Cardiac muscle cell (in vitro differentiated cells and primary cell): ENCODE measurements at regions not wholly inside any gene's neighbourhood (a gene's known extent, or its start where the extent isn't known, plus 50 kb on each side); places are given as distances from the start of the nearest gene placed in this dataset.

Experiments used
- DNase-seq, 2 donors: peaks; one replicate each; pipeline versions ENCODE4 v3.0.0 to v3.0.0-alpha.2; 2010 to 2017; ENCODE audit warnings: low read depth in 1 of 2, low spot score in 1 of 2
- H3K27ac ChIP-seq: fragments of 200-600 bp; sonication (generic); 2 replicates; pipeline ENCODE4 v1.5.1; 2016
- H3K27me3 ChIP-seq: fragments of 200-600 bp; sonication (generic); 2 replicates; pipeline ENCODE4 v1.6.0; 2016; ENCODE audit warnings: control low read depth
- H3K36me3 ChIP-seq: fragments of 200-600 bp; sonication (generic); 2 replicates; pipeline ENCODE4 v1.5.1; 2016; ENCODE audit warnings: control low read depth
- H3K4me1 ChIP-seq: fragments of 200-600 bp; sonication (generic); 2 replicates; pipeline ENCODE4 v1.8.1; 2017; ENCODE audit warnings: low read depth, mild to moderate bottlenecking, mixed run types
- H3K4me3 ChIP-seq: fragments of 200-600 bp; sonication (generic); 2 replicates; pipeline ENCODE4 v1.5.1; 2016; ENCODE audit warnings: mild to moderate bottlenecking
- H3K9me3 ChIP-seq: fragments of 200-600 bp; sonication (generic); 2 replicates; pipeline ENCODE4 v1.5.1; 2017; ENCODE audit warnings: low read depth, mild to moderate bottlenecking, control low read depth
- CTCF ChIP-seq: IDR thresholded peaks from 2 replicates; pipeline ENCODE4 v1.5.1; 2012; ENCODE audit warnings: low read depth, mild to moderate bottlenecking, low read length

- DNase-seq = no peak
- Histone ChIP-seq H3K36me3 (no peaks in the 10 kb centered on the region), H3K4me3 (no peak overlapping the region), H3K4me1 (no peaks in the 10 kb centered on the region), H3K27ac (no peak overlapping the region), H3K9me3 (no peaks in the 10 kb centered on the region), H3K27me3 (no peaks in the 10 kb centered on the region)
- TF ChIP-seq CTCF = no peak
Measured at GRCh38 chrX:64097891-64098290, 107.6 kb downstream of the AMER1 start.

- Histone ChIP-seq H3K36me3 (no peaks in the 10 kb centered on the region), H3K9me3 (no peaks in the 10 kb centered on the region), H3K4me1 (no peaks in the 10 kb centered on the region), H3K27me3 (no peaks in the 10 kb centered on the region), H3K27ac (no peak overlapping the region), H3K4me3 (no peak overlapping the region)
- TF ChIP-seq CTCF = peak; percentile 23
- DNase-seq = peak; percentile 1 to 22
Measured at GRCh38 chrX:64093761-64094160, 111.7 kb downstream of the AMER1 start.
